Testis (tissue), 2 donors: ENCODE measurements at regions not wholly inside any gene's neighbourhood (a gene's known extent, or its start where the extent isn't known, plus 50 kb on each side); places are given as distances from the start of the nearest gene placed in this dataset.

Source experiments
- CTCF ChIP-seq, 3 experiments: fragments of 450-650 bp in 2 of 3; fragments of 200-600 bp in 1 of 3; sonication (generic) in 1 of 3; IDR thresholded peaks; one replicate each; pipeline ENCODE4 v1.5.1; 2016 to 2019; ENCODE audit warnings: antibody characterized with exemption in 3 of 3, mild to moderate bottlenecking in 2 of 3, moderate library complexity in 1 of 3
- POLR2A ChIP-seq: fragments of 450-650 bp; IDR thresholded peaks from one replicate; pipeline ENCODE4 v1.6.1; 2017; ENCODE audit warnings: antibody characterized with exemption, mild to moderate bottlenecking, moderate library complexity

GRCh38 chr4:104859601-104860237, 287.0 kb upstream of the TET2 start:
- TF ChIP-seq CTCF (IDR thresholded peaks at IDR 0.05) (no peak), POLR2A (no peak)
